ENCODE measurements at regions not wholly inside any gene's neighbourhood (a gene's known extent, or its start where the extent isn't known, plus 50 kb on each side); places are given as distances from the start of the nearest gene placed in this dataset.
A peak's percentile ranks its signal among the peaks of the same experiment; 100 is the strongest.

- Histone ChIP-seq H3K4me3 (no peak overlapping the region), H3K27me3 (ENCODE audit: control insufficient read depth in 3 of 3, insufficient read depth in 3 of 3, low read length in 2 of 3) (no peaks in the 10 kb centered on the region), H3K9me3 (ENCODE audit: control insufficient read depth in 4 of 4, insufficient read depth in 3 of 4, low read length in 3 of 4) (no peaks in the 10 kb centered on the region), H3K27ac (ENCODE audit: low read depth in 1 of 2, low read length in 1 of 2) (no peak overlapping the region), H3K4me1 (ENCODE audit: control insufficient read depth in 5 of 5, insufficient read depth in 5 of 5, low read length in 5 of 5) (no peaks in the 10 kb centered on the region), H3K9ac (ENCODE audit: insufficient read depth in 1 of 2, low read length in 2 of 2) (no peak overlapping the region), H3K36me3 (ENCODE audit: control insufficient read depth in 4 of 4, insufficient read depth in 4 of 4, low read length in 4 of 4) (no peaks in the 10 kb centered on the region)
- no peak for ATAC-seq (ENCODE audit: insufficient read depth, low FRiP score)
- no peak for DNase-seq
- no peak for TF ChIP-seq CTCF (IDR thresholded peaks at IDR 0.05; ENCODE audit: control extremely low read depth, extremely low read depth)
- WGBS, 2 donors, result 70 to 75% methylated on average over 5 of the region's 5 CpGs
Measured at GRCh38 chr12:74685385-74685784, 147.8 kb downstream of the ATXN7L3B start.

- H3K36me3 ChIP-seq (ENCODE audit: control insufficient read depth in 4 of 4, insufficient read depth in 4 of 4, low read length in 4 of 4), result no peaks in the 10 kb centered on the region
- no peaks in the 10 kb centered on the region for H3K27me3 ChIP-seq (ENCODE audit: control insufficient read depth in 3 of 3, insufficient read depth in 3 of 3, low read length in 2 of 3)
- DNase-seq, result peak in 2 of 3 donors; percentile 62 to 78
- H3K9me3 ChIP-seq (ENCODE audit: control insufficient read depth in 4 of 4, insufficient read depth in 3 of 4, low read length in 3 of 4), result no peaks in the 10 kb centered on the region
- 42 to 47% methylated on average over 3 of the region's 3 CpGs for WGBS, 2 donors
- H3K4me3 ChIP-seq, result no peak overlapping the region
- no peak overlapping the region for H3K9ac ChIP-seq (ENCODE audit: insufficient read depth in 1 of 2, low read length in 2 of 2)
- no peaks in the 10 kb centered on the region for H3K4me1 ChIP-seq (ENCODE audit: control insufficient read depth in 5 of 5, insufficient read depth in 5 of 5, low read length in 5 of 5)
- ATAC-seq (ENCODE audit: insufficient read depth, low FRiP score), result no peak
- no peak for TF ChIP-seq CTCF (IDR thresholded peaks at IDR 0.05; ENCODE audit: control extremely low read depth, extremely low read depth)
- H3K27ac ChIP-seq (ENCODE audit: low read depth in 1 of 2, low read length in 1 of 2), result no peak overlapping the region
Measured at GRCh38 chr12:74689071-74689655, 151.5 kb downstream of the ATXN7L3B start.

GRCh38 chr12:74689929-74690328, 152.3 kb downstream of the ATXN7L3B start:
- no peaks in the 10 kb centered on the region for H3K9me3 ChIP-seq (ENCODE audit: control insufficient read depth in 4 of 4, insufficient read depth in 3 of 4, low read length in 3 of 4)
- no peak overlapping the region for H3K9ac ChIP-seq (ENCODE audit: insufficient read depth in 1 of 2, low read length in 2 of 2)
- no peaks in the 10 kb centered on the region for H3K4me1 ChIP-seq (ENCODE audit: control insufficient read depth in 5 of 5, insufficient read depth in 5 of 5, low read length in 5 of 5)
- no peaks in the 10 kb centered on the region for H3K36me3 ChIP-seq (ENCODE audit: control insufficient read depth in 4 of 4, insufficient read depth in 4 of 4, low read length in 4 of 4)
- DNase-seq (no peak), ATAC-seq (ENCODE audit: insufficient read depth, low FRiP score) (no peak)
- 88 to 89% methylated on average over 2 of the region's 2 CpGs for WGBS, 2 donors
- no peak overlapping the region for H3K4me3 ChIP-seq
- no peak for TF ChIP-seq CTCF (IDR thresholded peaks at IDR 0.05; ENCODE audit: control extremely low read depth, extremely low read depth)
- H3K27ac ChIP-seq (ENCODE audit: low read depth in 1 of 2, low read length in 1 of 2), result no peak overlapping the region
- no peaks in the 10 kb centered on the region for H3K27me3 ChIP-seq (ENCODE audit: control insufficient read depth in 3 of 3, insufficient read depth in 3 of 3, low read length in 2 of 3)

GRCh38 chr12:74719447-74719846, 181.8 kb downstream of the ATXN7L3B start:
- no peak overlapping the region for H3K9ac ChIP-seq (ENCODE audit: insufficient read depth in 1 of 2, low read length in 2 of 2)
- no peaks in the 10 kb centered on the region for H3K9me3 ChIP-seq (ENCODE audit: control insufficient read depth in 4 of 4, insufficient read depth in 3 of 4, low read length in 3 of 4)
- no peak for DNase-seq
- no peak for ATAC-seq (ENCODE audit: insufficient read depth, low FRiP score)
- H3K27me3 ChIP-seq (ENCODE audit: control insufficient read depth in 3 of 3, insufficient read depth in 3 of 3, low read length in 2 of 3), result no peaks in the 10 kb centered on the region
- H3K36me3 ChIP-seq (ENCODE audit: control insufficient read depth in 4 of 4, insufficient read depth in 4 of 4, low read length in 4 of 4), result no peaks in the 10 kb centered on the region
- no peak overlapping the region for H3K4me3 ChIP-seq
- H3K27ac ChIP-seq (ENCODE audit: low read depth in 1 of 2, low read length in 1 of 2), result no peak overlapping the region
- 82 to 92% methylated on average over 2 of the region's 2 CpGs for WGBS, 2 donors
- TF ChIP-seq CTCF (IDR thresholded peaks at IDR 0.05; ENCODE audit: control extremely low read depth, extremely low read depth), result no peak
- no peaks in the 10 kb centered on the region for H3K4me1 ChIP-seq (ENCODE audit: control insufficient read depth in 5 of 5, insufficient read depth in 5 of 5, low read length in 5 of 5)

Measured in lung (tissue), 11 donors.